Retinal pigment epithelial cell (primary cell): ENCODE measurements at regions not wholly inside any gene's neighbourhood (a gene's known extent, or its start where the extent isn't known, plus 50 kb on each side); places are given as distances from the start of the nearest gene placed in this dataset.

Experiments
- DNase-seq: peaks from one replicate; pipeline ENCODE4 v3.0.0-alpha.2; 2010; ENCODE audit warnings: low read depth
- H3K4me3 ChIP-seq: 2 replicates; pipeline ENCODE4 v1.5.1; 2011; ENCODE audit warnings: mild to moderate bottlenecking, low read length, control low read depth, moderate library complexity
- CTCF ChIP-seq: conservative IDR thresholded peaks from 2 replicates; pipeline ENCODE4 v1.5.1; 2011; ENCODE audit warnings: low read depth, low read length, control low read depth, inconsistent platforms

GRCh38 chr9:1469996-1470395 lies 419.8 kb downstream of the DMRT2 start:
- no peak overlapping the region for H3K4me3 ChIP-seq
- no peak for TF ChIP-seq CTCF
- DNase-seq, result no peak

GRCh38 chr9:1473956-1474634 lies 423.9 kb downstream of the DMRT2 start:
- H3K4me3 ChIP-seq, result no peak overlapping the region
- no peak for DNase-seq
- no peak for TF ChIP-seq CTCF

GRCh38 chr9:1474671-1475070 lies 424.5 kb downstream of the DMRT2 start:
- DNase-seq, result no peak
- no peak overlapping the region for H3K4me3 ChIP-seq
- no peak for TF ChIP-seq CTCF

- no peak overlapping the region for H3K4me3 ChIP-seq
- TF ChIP-seq CTCF, result no peak
- DNase-seq, result no peak
Observed at GRCh38 chr9:1490341-1491232, 440.4 kb downstream of the DMRT2 start.

- TF ChIP-seq CTCF, result no peak
- no peak overlapping the region for H3K4me3 ChIP-seq
- DNase-seq, result no peak
Observed at GRCh38 chr9:1492156-1492555, 442.0 kb downstream of the DMRT2 start.

GRCh38 chr9:1495282-1496030 lies 445.3 kb downstream of the DMRT2 start:
- H3K4me3 ChIP-seq, result no peak overlapping the region
- TF ChIP-seq CTCF, result no peak
- no peak for DNase-seq
